ENCODE measurements at regions not wholly inside any gene's neighbourhood (a gene's known extent, or its start where the extent isn't known, plus 50 kb on each side); places are given as distances from the start of the nearest gene placed in this dataset.

DNA sequence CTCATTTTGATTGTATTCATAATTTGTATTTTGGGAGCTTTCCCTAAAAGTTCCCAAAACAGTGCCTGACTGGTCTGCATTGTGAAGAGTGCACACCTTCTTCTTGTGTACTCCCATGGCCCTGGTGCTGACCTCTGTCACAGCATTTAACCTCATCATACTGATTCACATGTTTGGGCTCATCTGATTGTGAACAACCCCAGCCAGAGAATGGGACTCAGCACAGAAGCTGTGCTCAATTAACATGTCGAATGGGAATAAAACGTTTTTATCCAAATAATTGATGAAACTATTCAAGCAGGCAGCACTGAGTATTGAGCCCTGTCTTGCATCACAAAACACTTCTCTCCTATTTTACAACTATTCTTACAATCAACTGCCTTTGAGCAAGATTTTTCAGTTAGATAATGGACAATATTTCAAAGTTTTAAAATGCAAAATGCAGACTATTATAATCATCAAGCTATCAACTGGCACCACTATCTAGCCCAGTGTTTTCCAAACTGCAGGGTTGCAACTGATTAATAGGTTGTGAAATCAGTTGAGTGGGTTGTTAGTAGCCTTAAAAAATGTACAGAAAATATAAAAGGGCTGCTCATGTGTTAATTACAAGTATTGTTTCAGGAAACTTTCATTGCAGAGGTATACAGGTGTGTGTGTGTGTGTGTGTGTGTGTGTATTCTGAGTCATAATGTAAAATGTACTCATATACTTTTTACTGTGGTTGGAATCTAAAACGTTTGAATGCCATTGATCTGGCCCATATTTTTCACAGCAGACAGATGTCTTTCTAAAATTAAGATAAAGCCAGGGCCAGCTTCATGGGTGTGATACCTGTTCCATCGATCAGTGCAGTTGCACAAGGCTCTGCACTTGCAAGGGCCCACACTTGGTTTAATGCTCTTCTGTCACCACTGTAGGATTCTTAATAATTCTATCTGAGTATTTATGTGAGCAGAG is 190.5 kb downstream of the PIK3R1 start:
- no peak for TF ChIP-seq SIN3A (IDR thresholded peaks at IDR 0.05; ENCODE audit: borderline replicate concordance, insufficient read depth, low read depth, low read length)
- TF ChIP-seq, protein P1, sequence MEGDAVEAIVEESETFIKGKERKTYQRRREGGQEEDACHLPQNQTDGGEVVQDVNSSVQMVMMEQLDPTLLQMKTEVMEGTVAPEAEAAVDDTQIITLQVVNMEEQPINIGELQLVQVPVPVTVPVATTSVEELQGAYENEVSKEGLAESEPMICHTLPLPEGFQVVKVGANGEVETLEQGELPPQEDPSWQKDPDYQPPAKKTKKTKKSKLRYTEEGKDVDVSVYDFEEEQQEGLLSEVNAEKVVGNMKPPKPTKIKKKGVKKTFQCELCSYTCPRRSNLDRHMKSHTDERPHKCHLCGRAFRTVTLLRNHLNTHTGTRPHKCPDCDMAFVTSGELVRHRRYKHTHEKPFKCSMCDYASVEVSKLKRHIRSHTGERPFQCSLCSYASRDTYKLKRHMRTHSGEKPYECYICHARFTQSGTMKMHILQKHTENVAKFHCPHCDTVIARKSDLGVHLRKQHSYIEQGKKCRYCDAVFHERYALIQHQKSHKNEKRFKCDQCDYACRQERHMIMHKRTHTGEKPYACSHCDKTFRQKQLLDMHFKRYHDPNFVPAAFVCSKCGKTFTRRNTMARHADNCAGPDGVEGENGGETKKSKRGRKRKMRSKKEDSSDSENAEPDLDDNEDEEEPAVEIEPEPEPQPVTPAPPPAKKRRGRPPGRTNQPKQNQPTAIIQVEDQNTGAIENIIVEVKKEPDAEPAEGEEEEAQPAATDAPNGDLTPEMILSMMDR (IDR thresholded peaks at IDR 0.05): no peak
- no peak for TF ChIP-seq POLR2AphosphoS5 (IDR thresholded peaks at IDR 0.05; ENCODE audit: low read depth, low read length)
